Right lobe of liver (tissue), 6 donors: ENCODE measurements at regions not wholly inside any gene's neighbourhood (a gene's known extent, or its start where the extent isn't known, plus 50 kb on each side); places are given as distances from the start of the nearest gene placed in this dataset.

Source experiments
- ATAC-seq, 4 donors: fragments of 200-7000 bp; cut with Tn5 transposase; one replicate each; pipeline ENCODE4 v1.9.1; 2020; ENCODE audit warnings: mild to moderate bottlenecking in 4 of 4, moderate library complexity in 4 of 4
- DNase-seq, 3 donors: peaks; one replicate each; pipeline ENCODE4 v3.0.0-alpha.2; 2020
- H3K27ac ChIP-seq, 3 donors: fragments of 200-600 bp; one replicate each; pipeline ENCODE4 v1.8.0; 2022
- H3K27me3 ChIP-seq, 2 donors: fragments of 200-600 bp; one replicate each; pipeline ENCODE4 v1.8.0; 2022
- H3K36me3 ChIP-seq, 4 donors: fragments of 200-600 bp; sonication (generic) in 1 of 4; one replicate each; pipeline versions ENCODE4 v1.5.1 to v1.8.0; 2017 to 2022; ENCODE audit warnings: control low read depth in 1 of 4
- H3K4me1 ChIP-seq, 4 donors: fragments of 200-600 bp; sonication (generic) in 1 of 4; one replicate each; pipeline versions ENCODE4 v1.5.1 to v1.8.0; 2017 to 2022; ENCODE audit warnings: control low read depth in 1 of 4
- H3K4me3 ChIP-seq, 3 donors: fragments of 200-600 bp; one replicate each; pipeline ENCODE4 v1.8.0; 2022
- H3K9me3 ChIP-seq, 4 donors: fragments of 200-600 bp; sonication (generic) in 1 of 4; one replicate each; pipeline versions ENCODE4 v1.5.1 to v1.8.0; 2017 to 2022; ENCODE audit warnings: control low read depth in 1 of 4
- CTCF ChIP-seq, 4 donors: fragments of 200-600 bp in 3 of 4; fragments of 450-650 bp in 1 of 4; IDR thresholded peaks; one replicate each; pipeline versions ENCODE4 v1.5.1 to v1.8.0; 2016 to 2022; ENCODE audit warnings: antibody characterized with exemption in 4 of 4, mild to moderate bottlenecking in 2 of 4
- POLR2A ChIP-seq: fragments of 450-650 bp; IDR thresholded peaks from one replicate; pipeline ENCODE4 v1.6.1; 2017; ENCODE audit warnings: antibody characterized with exemption, mild to moderate bottlenecking
- WGBS: methylation state at CpG from one replicate; pipeline ENCODE4 v1.1.6; 2018; ENCODE audit warnings: low coverage, low lambda C conversion rate; ENCODE audit not compliant: insufficient coverage; ENCODE audit errors: missing lambda C conversion rate; 5-methylcytosine and 5-hydroxymethylcytosine counted together
- intact Hi-C, 2 donors: fragments of 100-400 bp; cut with DNase I; formaldehyde crosslinking; loops; one replicate each; pipeline versions ENCODE4 v1.11.2 to v1.14.1; 2022
- donor health status: DM: no; HTN: yes; CAD: no.
- donor health status: DM: no; HTN: no; CAD: no.
- donor health status: DM: no; HTN: no; CAD: no.
- donor health status: DM: no; HTN: yes; CAD: no.
- donor health status: DM: no; HTN: yes; CAD: no.

- H3K9me3 ChIP-seq, result no peaks in the 10 kb centered on the region
- H3K27ac ChIP-seq, result no peak overlapping the region
- WGBS, result 33% methylated on average over 1 of the region's 1 CpG
- TF ChIP-seq POLR2A, result no peak
- no peak for TF ChIP-seq CTCF (IDR thresholded peaks at IDR 0.05)
- ATAC-seq (no peak), DNase-seq (no peak)
- H3K4me3 ChIP-seq, result no peak overlapping the region
- no peaks in the 10 kb centered on the region for H3K27me3 ChIP-seq
- H3K36me3 ChIP-seq, result no peaks in the 10 kb centered on the region
- intact Hi-C loops, result no loop called here
- no peaks in the 10 kb centered on the region for H3K4me1 ChIP-seq
Observed at GRCh38 chr7:81331061-81332018, 412.5 kb upstream of the SEMA3C start.

GRCh38 chr7:81330108-81330507, 411.3 kb upstream of the SEMA3C start:
- 56% methylated on average over 1 of the region's 1 CpG for WGBS
- Histone ChIP-seq H3K27me3 (no peaks in the 10 kb centered on the region), H3K9me3 (no peaks in the 10 kb centered on the region), H3K36me3 (no peaks in the 10 kb centered on the region), H3K27ac (no peak overlapping the region), H3K4me3 (no peak overlapping the region), H3K4me1 (no peaks in the 10 kb centered on the region)
- DNase-seq (no peak), ATAC-seq (no peak)
- TF ChIP-seq POLR2A (no peak), CTCF (IDR thresholded peaks at IDR 0.05) (no peak)
- intact Hi-C loops, result no loop called here

DNA sequence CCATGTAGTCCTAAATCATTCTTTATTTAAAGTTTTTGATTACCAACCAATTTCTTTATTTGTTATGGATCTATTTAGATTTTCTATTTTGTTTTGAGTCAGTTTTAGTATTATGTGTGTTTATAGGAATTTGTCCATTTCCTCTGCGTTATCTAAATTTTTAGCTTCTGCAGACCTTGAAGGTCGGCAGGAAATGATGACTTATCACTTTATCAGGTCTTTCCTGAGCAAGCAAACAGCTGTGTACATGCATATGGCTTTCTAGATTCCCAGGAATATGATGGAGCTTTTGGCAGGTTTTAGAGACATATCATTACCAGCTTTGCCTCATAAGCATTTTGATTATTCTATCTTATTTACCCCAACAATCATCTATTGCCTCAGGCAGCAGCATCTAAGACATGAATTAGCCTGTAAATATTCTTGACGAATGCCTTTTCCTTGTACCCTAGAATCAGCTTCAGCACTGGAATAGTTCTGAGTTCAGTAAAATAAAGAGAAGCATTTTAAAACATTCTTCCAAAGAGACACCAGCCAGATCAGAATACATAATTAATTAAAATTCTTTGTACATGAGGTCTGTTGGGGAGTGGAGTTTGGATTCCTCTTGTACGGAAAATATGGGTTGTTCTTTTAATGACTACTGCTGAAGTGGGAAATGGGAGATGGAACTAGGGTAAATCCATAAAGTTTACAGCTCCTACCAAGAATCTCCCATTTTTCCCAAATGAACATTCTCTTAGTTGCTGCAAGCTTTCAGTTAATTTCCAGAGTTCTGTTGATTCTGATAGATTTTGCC, 408.8 kb upstream of the SEMA3C start:
- intact Hi-C loops, result no loop called here
- Histone ChIP-seq H3K27ac (no peak overlapping the region), H3K4me1 (no peaks in the 10 kb centered on the region), H3K9me3 (no peaks in the 10 kb centered on the region), H3K27me3 (no peaks in the 10 kb centered on the region), H3K36me3 (no peaks in the 10 kb centered on the region), H3K4me3 (no peak overlapping the region)
- ATAC-seq, result no peak
- no peak for DNase-seq
- TF ChIP-seq CTCF (IDR thresholded peaks at IDR 0.05) (no peak), POLR2A (no peak)
- 43% methylated on average over 4 of the region's 4 CpGs for WGBS

- DNase-seq (no peak), ATAC-seq (no peak)
- Histone ChIP-seq H3K27ac (no peak overlapping the region), H3K27me3 (no peaks in the 10 kb centered on the region), H3K4me3 (no peak overlapping the region), H3K4me1 (no peaks in the 10 kb centered on the region), H3K9me3 (no peaks in the 10 kb centered on the region), H3K36me3 (no peaks in the 10 kb centered on the region)
- WGBS, result 13% methylated on average over 1 of the region's 1 CpG
- TF ChIP-seq CTCF (IDR thresholded peaks at IDR 0.05) (no peak), POLR2A (no peak)
- intact Hi-C loops, result no loop called here
Observed at GRCh38 chr7:81321949-81322348, 403.1 kb upstream of the SEMA3C start.
